Rectal smooth muscle tissue (tissue), 1 donor: ENCODE measurements at regions not wholly inside any gene's neighbourhood (a gene's known extent, or its start where the extent isn't known, plus 50 kb on each side); places are given as distances from the start of the nearest gene placed in this dataset.

ENCODE experiments used
- H3K27ac ChIP-seq: one replicate; pipeline ENCODE4 v1.7.0; 2013; ENCODE audit warnings: low read depth, low read length, inconsistent platforms
- H3K27me3 ChIP-seq: one replicate; pipeline ENCODE4 v1.7.0; 2013; ENCODE audit warnings: low read length; ENCODE audit not compliant: control insufficient read depth, insufficient read depth
- H3K36me3 ChIP-seq: one replicate; pipeline ENCODE4 v1.7.0; 2013; ENCODE audit warnings: low read length; ENCODE audit not compliant: control insufficient read depth, insufficient read depth
- H3K4me1 ChIP-seq: one replicate; pipeline ENCODE4 v1.7.0; 2013; ENCODE audit warnings: low read length; ENCODE audit not compliant: control insufficient read depth, insufficient read depth
- H3K4me3 ChIP-seq: one replicate; pipeline ENCODE4 v1.7.0; 2013; ENCODE audit warnings: low read length
- H3K9ac ChIP-seq: one replicate; pipeline ENCODE4 v1.7.0; 2013; ENCODE audit warnings: low read length

- Histone ChIP-seq H3K36me3 (no peaks in the 10 kb centered on the region), H3K27me3 (no peaks in the 10 kb centered on the region), H3K4me3 (no peak overlapping the region), H3K4me1 (peaks cover 3% of the 10 kb centered on the region), H3K27ac (no peak overlapping the region), H3K9ac (no peak overlapping the region)
Measured at GRCh38 chr2:129872446-129872845, 107.0 kb upstream of the RAB6C start.

DNA sequence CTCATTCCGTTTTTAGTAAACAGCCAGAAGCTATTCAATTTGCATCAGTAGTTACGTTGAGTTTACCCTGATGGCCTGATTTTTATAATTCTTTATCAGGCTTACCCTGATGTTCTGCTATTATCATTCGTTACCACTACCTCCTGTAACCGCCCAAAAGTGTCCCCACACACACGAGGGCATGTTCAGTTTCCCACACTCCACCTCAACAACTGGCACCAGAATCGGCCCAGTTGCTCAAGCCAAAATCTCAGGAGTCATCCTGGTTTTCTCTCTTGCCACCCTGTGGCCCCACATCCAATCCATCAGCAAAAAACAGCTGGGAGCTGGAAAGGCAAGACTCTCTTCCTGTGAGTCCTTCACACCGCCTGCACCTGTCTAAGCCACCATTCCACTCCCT, 102.9 kb upstream of the RAB6C start:
- Histone ChIP-seq H3K27ac (no peak overlapping the region), H3K4me1 (peaks cover 3% of the 10 kb centered on the region), H3K36me3 (no peaks in the 10 kb centered on the region), H3K4me3 (peak overlapping the region; percentile 90), H3K9ac (no peak overlapping the region), H3K27me3 (no peaks in the 10 kb centered on the region)

GRCh38 chr2:129877289-129877741, 102.2 kb upstream of the RAB6C start:
- no peaks in the 10 kb centered on the region for H3K36me3 ChIP-seq
- H3K27ac ChIP-seq = peak overlapping the region; percentile 79
- H3K27me3 ChIP-seq = no peaks in the 10 kb centered on the region
- H3K4me1 ChIP-seq = peaks cover 3% of the 10 kb centered on the region
- H3K9ac ChIP-seq = peak overlapping the region; percentile 66
- H3K4me3 ChIP-seq = peak overlapping the region; percentile 90

GRCh38 chr2:129877795-129878775, 101.4 kb upstream of the RAB6C start:
- Histone ChIP-seq H3K9ac (no peak overlapping the region), H3K27me3 (no peaks in the 10 kb centered on the region), H3K4me3 (peak overlapping the region; percentile 67), H3K36me3 (no peaks in the 10 kb centered on the region), H3K27ac (peak overlapping the region; percentile 57), H3K4me1 (peaks cover 3% of the 10 kb centered on the region)

- Histone ChIP-seq H3K9ac (no peak overlapping the region), H3K36me3 (no peaks in the 10 kb centered on the region), H3K27me3 (no peaks in the 10 kb centered on the region), H3K4me3 (no peak overlapping the region), H3K27ac (no peak overlapping the region), H3K4me1 (peaks cover 3% of the 10 kb centered on the region)
Measured at GRCh38 chr2:129879614-129880180, 99.8 kb upstream of the RAB6C start.

DNA sequence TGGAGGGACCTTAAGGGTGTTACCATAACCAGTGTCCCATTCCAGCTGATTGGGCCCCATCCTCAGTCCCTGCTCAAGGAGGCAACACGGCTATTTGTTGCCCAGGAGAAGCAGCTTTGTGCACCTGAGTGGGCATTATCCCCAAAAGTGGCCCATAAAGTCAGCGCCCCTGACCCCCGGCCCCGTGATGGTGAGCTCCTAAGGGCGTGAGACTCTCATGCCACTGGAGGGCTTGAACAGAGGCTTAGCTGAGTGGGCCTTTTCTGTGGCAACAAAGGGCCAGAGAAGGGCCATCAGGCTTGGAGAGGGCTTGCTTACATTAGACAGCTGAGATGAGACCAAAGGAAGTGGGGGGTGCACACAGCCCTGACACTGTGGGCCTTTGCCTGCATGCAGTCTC, 99.2 kb upstream of the RAB6C start:
- peaks cover 3% of the 10 kb centered on the region for H3K4me1 ChIP-seq

DNA sequence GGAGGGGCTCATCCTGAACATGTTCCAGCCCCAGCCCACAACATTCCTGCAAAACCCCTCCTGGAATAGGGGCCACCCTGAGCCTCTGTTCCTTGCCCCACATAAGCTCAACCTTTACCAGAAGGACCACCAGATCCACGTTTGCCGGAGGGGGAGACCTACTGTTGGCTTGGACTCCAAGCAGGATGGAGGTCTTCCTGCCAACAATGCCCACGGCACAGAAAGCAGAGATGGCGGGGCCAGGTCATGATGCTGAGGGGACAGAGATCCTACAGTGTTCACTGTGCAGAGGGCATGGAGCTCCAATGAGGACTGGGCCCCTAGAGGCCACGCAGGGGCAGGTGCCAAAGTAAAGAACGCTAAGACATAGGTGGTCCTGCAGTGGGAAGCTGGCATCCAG, 98.5 kb upstream of the RAB6C start:
- Histone ChIP-seq H3K4me1 (peaks cover 3% of the 10 kb centered on the region), H3K36me3 (no peaks in the 10 kb centered on the region), H3K4me3 (no peak overlapping the region), H3K9ac (no peak overlapping the region), H3K27me3 (no peaks in the 10 kb centered on the region), H3K27ac (no peak overlapping the region)

More for the DNA sequence above, 99.2 kb upstream of the RAB6C start:
- Histone ChIP-seq H3K36me3 (no peaks in the 10 kb centered on the region), H3K27me3 (no peaks in the 10 kb centered on the region), H3K9ac (no peak overlapping the region), H3K4me3 (no peak overlapping the region), H3K27ac (no peak overlapping the region)

- Histone ChIP-seq H3K36me3 (no peaks in the 10 kb centered on the region), H3K4me3 (no peak overlapping the region), H3K27me3 (no peaks in the 10 kb centered on the region), H3K9ac (no peak overlapping the region), H3K27ac (no peak overlapping the region), H3K4me1 (peaks cover under 1% of the 10 kb centered on the region)
Measured at GRCh38 chr2:129881786-129882396, 97.6 kb upstream of the RAB6C start.

- H3K36me3 ChIP-seq = no peaks in the 10 kb centered on the region
- H3K27me3 ChIP-seq = no peaks in the 10 kb centered on the region
- no peak overlapping the region for H3K27ac ChIP-seq
- no peaks in the 10 kb centered on the region for H3K4me1 ChIP-seq
- no peak overlapping the region for H3K4me3 ChIP-seq
- H3K9ac ChIP-seq = no peak overlapping the region
Measured at GRCh38 chr2:129882476-129882875, 97.0 kb upstream of the RAB6C start.

- Histone ChIP-seq H3K27ac (no peak overlapping the region), H3K36me3 (no peaks in the 10 kb centered on the region), H3K4me1 (no peaks in the 10 kb centered on the region), H3K4me3 (no peak overlapping the region), H3K27me3 (no peaks in the 10 kb centered on the region), H3K9ac (no peak overlapping the region)
Measured at GRCh38 chr2:129883121-129883520, 96.3 kb upstream of the RAB6C start.

- Histone ChIP-seq H3K4me1 (no peaks in the 10 kb centered on the region), H3K36me3 (no peaks in the 10 kb centered on the region), H3K27me3 (no peaks in the 10 kb centered on the region), H3K4me3 (no peak overlapping the region), H3K9ac (no peak overlapping the region), H3K27ac (no peak overlapping the region)
Measured at GRCh38 chr2:129884221-129884786, 95.2 kb upstream of the RAB6C start.

DNA sequence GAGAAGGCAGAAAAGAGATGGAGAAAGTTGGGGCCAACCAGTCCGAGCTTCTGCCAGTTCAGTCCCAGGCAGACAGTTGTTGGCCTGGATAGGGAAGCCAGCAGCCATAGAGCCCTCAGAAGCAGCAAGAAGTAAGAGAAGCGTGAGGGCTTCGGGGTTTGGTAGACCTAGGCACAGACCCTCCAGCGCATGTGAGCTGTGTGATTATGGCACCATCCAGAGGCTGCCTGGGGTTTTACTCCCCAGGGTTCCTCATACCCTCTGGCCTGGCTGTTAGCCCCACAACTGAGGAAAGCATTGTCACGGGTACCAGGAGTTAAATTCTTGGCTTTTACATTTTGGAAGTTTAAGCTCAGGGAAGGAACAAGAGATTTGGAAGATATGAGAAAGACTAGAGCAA, 93.7 kb upstream of the RAB6C start:
- H3K27me3 ChIP-seq = no peaks in the 10 kb centered on the region

More for the DNA sequence above, 93.7 kb upstream of the RAB6C start:
- Histone ChIP-seq H3K9ac (no peak overlapping the region), H3K27ac (no peak overlapping the region), H3K36me3 (no peaks in the 10 kb centered on the region), H3K4me3 (no peak overlapping the region), H3K4me1 (no peaks in the 10 kb centered on the region)
